Hepatocyte (in vitro differentiated cells): ENCODE measurements at regions not wholly inside any gene's neighbourhood (a gene's known extent, or its start where the extent isn't known, plus 50 kb on each side); places are given as distances from the start of the nearest gene placed in this dataset.

ENCODE experiments used
- DNase-seq: peaks from one replicate; pipeline ENCODE4 v3.0.0-alpha.2; 2016; ENCODE audit warnings: low spot score
- H2AFZ ChIP-seq: fragments of 200-600 bp; sonication (generic); 2 replicates; pipeline ENCODE4 v1.6.0; 2016; ENCODE audit warnings: antibody characterized with exemption, mild to moderate bottlenecking
- H3K27ac ChIP-seq: fragments of 200-600 bp; sonication (generic); 2 replicates; pipeline ENCODE4 v1.5.1; 2016; ENCODE audit warnings: mild to moderate bottlenecking
- H3K27me3 ChIP-seq: fragments of 200-600 bp; sonication (generic); 2 replicates; pipeline ENCODE4 v1.6.1; 2016
- H3K36me3 ChIP-seq: fragments of 200-600 bp; sonication (generic); replicated peaks from 2 replicates; pipeline ENCODE4 v1.5.1; 2016; ENCODE audit warnings: low read depth; ENCODE audit not compliant: insufficient read depth
- H3K4me1 ChIP-seq: fragments of 200-600 bp; sonication (generic); 2 replicates; pipeline ENCODE4 v1.5.1; 2016; ENCODE audit warnings: mild to moderate bottlenecking, moderate library complexity; ENCODE audit not compliant: insufficient read depth
- H3K4me2 ChIP-seq: fragments of 200-600 bp; sonication (generic); 2 replicates; pipeline ENCODE4 v1.6.0; 2016
- H3K4me3 ChIP-seq: fragments of 200-600 bp; sonication (generic); 2 replicates; pipeline ENCODE4 v1.5.1; 2016; ENCODE audit warnings: mild to moderate bottlenecking
- H3K79me2 ChIP-seq: fragments of 200-600 bp; sonication (generic); 2 replicates; pipeline ENCODE4 v1.6.0; 2017; ENCODE audit warnings: mild to moderate bottlenecking
- H3K9me2 ChIP-seq: fragments of 200-600 bp; sonication (generic); replicated peaks from 2 replicates; pipeline ENCODE4 v1.6.0; 2017; ENCODE audit warnings: mild to moderate bottlenecking; ENCODE audit not compliant: insufficient read depth
- H3K9me3 ChIP-seq: fragments of 200-600 bp; sonication (generic); 2 replicates; pipeline ENCODE4 v1.5.1; 2016; ENCODE audit warnings: low read depth, mild to moderate bottlenecking
- H4K20me1 ChIP-seq: fragments of 200-600 bp; sonication (generic); 2 replicates; pipeline ENCODE4 v1.6.0; 2016; ENCODE audit warnings: mild to moderate bottlenecking; ENCODE audit not compliant: insufficient read depth, poor library complexity, severe bottlenecking
- EZH2 ChIP-seq: fragments of 200-600 bp; sonication (generic); IDR thresholded peaks from 2 replicates; pipeline ENCODE4 v1.6.1; 2016; ENCODE audit warnings: antibody characterized with exemption, mild to moderate bottlenecking, borderline replicate concordance
- EZH2phosphoT487 ChIP-seq: fragments of 200-600 bp; sonication (generic); IDR thresholded peaks from one replicate; pipeline ENCODE4 v1.6.1; 2018; ENCODE audit warnings: antibody characterized with exemption, mild to moderate bottlenecking, low read depth, moderate library complexity; ENCODE audit not compliant: unreplicated experiment, severe bottlenecking
- WGBS: methylation state at CpG from one replicate; pipeline ENCODE4 v1.1.6; 2016; ENCODE audit warnings: low lambda C conversion rate; ENCODE audit errors: missing lambda C conversion rate; 5-methylcytosine and 5-hydroxymethylcytosine counted together
- TF ChIP-seq, protein P1 (sequence below): fragments of 200-600 bp; sonication (generic); IDR thresholded peaks from 2 replicates; pipeline ENCODE4 v1.5.1; 2016; ENCODE audit warnings: antibody characterized with exemption, mild to moderate bottlenecking; ENCODE audit not compliant: poor library complexity

DNA sequence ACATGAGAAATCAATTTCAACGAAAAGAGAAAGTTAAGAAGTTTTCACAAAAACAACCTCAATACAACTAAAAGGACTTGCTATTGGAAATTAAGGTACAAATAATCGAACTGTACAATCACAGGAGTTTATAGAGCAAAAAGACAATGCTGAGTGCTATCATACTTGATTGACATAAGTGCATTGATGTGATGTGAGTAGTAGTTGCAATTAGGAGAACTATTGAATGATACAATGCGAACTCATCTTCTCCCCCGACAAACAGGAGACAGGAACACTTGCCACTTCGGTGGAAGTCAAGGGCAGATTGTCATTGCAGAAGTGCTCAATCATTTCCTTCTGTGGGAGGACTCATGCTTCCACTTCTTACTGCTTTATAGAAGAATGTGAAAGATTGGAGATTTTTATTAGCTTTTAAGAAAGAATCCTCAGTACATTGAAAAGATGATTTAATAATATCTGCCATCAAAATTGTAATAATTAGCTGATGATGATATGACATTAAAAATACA, 276.6 kb upstream of the MPDZ start:
- Histone ChIP-seq H3K79me2 (no peaks in the 10 kb centered on the region), H3K4me2 (no peak overlapping the region), H3K4me1 (no peaks in the 10 kb centered on the region), H3K9me3 (no peaks in the 10 kb centered on the region), H3K27me3 (peaks cover 3% of the 10 kb centered on the region), H3K9me2 (no peaks in the 10 kb centered on the region), H3K36me3 (no peaks in the 10 kb centered on the region), H4K20me1 (no peaks in the 10 kb centered on the region), H2AFZ (no peak overlapping the region), H3K4me3 (no peak overlapping the region), H3K27ac (no peak overlapping the region)
- no peak for DNase-seq
- 85% methylated on average over 5 of the region's 5 CpGs for WGBS
- TF ChIP-seq EZH2phosphoT487 (no peak), EZH2 (no peak)
- TF ChIP-seq, protein P1, sequence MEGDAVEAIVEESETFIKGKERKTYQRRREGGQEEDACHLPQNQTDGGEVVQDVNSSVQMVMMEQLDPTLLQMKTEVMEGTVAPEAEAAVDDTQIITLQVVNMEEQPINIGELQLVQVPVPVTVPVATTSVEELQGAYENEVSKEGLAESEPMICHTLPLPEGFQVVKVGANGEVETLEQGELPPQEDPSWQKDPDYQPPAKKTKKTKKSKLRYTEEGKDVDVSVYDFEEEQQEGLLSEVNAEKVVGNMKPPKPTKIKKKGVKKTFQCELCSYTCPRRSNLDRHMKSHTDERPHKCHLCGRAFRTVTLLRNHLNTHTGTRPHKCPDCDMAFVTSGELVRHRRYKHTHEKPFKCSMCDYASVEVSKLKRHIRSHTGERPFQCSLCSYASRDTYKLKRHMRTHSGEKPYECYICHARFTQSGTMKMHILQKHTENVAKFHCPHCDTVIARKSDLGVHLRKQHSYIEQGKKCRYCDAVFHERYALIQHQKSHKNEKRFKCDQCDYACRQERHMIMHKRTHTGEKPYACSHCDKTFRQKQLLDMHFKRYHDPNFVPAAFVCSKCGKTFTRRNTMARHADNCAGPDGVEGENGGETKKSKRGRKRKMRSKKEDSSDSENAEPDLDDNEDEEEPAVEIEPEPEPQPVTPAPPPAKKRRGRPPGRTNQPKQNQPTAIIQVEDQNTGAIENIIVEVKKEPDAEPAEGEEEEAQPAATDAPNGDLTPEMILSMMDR, result no peak

DNA sequence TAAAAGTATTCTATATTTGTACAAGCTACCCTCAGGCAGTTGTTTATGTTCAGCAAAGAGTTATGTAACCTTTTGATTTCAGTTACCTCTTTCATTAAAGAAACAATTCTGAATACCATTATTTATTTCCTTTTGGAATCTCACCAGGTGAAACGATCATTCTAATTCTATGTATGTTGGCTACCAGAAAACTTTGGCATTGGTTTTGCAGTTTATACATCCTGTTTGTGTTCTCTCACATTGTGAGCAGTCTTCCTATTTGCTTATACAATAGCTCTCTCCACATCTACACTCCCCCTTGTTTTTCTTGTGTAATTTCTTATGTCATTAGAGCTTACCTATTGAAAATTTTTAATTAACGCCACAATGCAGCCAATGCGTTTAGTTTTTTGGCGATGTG, 276.0 kb upstream of the MPDZ start:
- no peak overlapping the region for H3K4me3 ChIP-seq
- H3K9me3 ChIP-seq, result no peaks in the 10 kb centered on the region
- WGBS, result 77% methylated on average over 4 of the region's 4 CpGs
- peaks cover 3% of the 10 kb centered on the region for H3K27me3 ChIP-seq
- H3K4me1 ChIP-seq, result no peaks in the 10 kb centered on the region
- H3K4me2 ChIP-seq, result no peak overlapping the region
- H3K36me3 ChIP-seq, result no peaks in the 10 kb centered on the region
- H4K20me1 ChIP-seq, result no peaks in the 10 kb centered on the region
- H3K9me2 ChIP-seq, result no peaks in the 10 kb centered on the region
- H2AFZ ChIP-seq, result no peak overlapping the region
- no peak overlapping the region for H3K27ac ChIP-seq
- no peaks in the 10 kb centered on the region for H3K79me2 ChIP-seq
- DNase-seq, result no peak
- TF ChIP-seq, protein P1, result no peak
- TF ChIP-seq EZH2phosphoT487 (no peak), EZH2 (no peak)

DNA sequence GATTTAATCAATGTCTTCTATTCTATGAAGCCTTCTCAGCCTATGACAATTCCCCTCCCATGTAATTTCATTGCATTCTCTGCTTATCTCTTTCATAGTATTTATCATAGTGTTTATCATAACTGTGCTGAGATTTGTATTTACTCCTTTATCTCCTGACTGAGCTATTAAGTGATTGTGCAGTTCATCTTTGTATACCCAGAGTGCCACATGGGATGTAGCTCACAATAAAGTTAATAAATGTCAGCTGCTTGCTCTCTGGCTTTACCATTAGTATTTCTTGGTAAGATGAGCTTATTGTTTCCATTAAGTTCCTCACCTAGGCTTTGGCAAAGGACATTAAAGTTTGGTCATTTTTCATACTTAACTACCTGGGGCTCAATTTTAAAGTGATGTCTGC, 275.1 kb upstream of the MPDZ start:
- no peak overlapping the region for H2AFZ ChIP-seq
- H3K36me3 ChIP-seq, result no peaks in the 10 kb centered on the region
- TF ChIP-seq, protein P1, result no peak
- TF ChIP-seq EZH2phosphoT487, result no peak
- no peak for TF ChIP-seq EZH2
- no peaks in the 10 kb centered on the region for H4K20me1 ChIP-seq
- H3K4me2 ChIP-seq, result no peak overlapping the region
- no peaks in the 10 kb centered on the region for H3K4me1 ChIP-seq
- H3K27ac ChIP-seq, result no peak overlapping the region
- H3K4me3 ChIP-seq, result no peak overlapping the region
- no peaks in the 10 kb centered on the region for H3K27me3 ChIP-seq
- no peaks in the 10 kb centered on the region for H3K79me2 ChIP-seq
- DNase-seq, result no peak
- H3K9me2 ChIP-seq, result no peaks in the 10 kb centered on the region
- H3K9me3 ChIP-seq, result no peaks in the 10 kb centered on the region

DNA sequence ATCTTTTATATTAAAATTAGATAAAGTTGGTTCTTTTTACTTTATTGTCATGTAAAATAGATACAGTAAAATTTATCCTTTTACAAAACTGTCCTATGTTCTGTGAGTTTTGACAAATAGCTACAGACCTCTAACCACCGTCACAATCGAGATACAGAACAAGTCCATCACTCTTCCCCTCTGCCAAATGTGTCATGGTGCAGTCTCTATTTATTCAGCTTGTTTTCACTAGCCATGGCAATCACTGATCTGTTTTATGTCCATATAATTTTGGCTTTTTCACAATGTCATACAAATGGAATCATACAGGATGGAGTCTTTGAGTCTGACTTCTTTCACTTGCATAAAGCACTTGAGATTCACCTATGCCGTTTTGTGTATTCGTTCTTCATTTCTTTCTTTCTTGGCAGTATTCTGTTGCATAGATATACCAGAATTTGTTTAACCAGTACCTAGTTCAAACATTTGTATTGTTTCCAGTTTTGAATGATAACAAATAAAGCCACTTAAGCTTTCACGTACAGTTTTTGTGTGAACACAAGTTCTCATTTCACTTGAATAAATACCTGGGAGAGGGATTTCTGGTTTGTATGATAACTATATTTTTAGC, 273.2 kb upstream of the MPDZ start:
- no peaks in the 10 kb centered on the region for H3K36me3 ChIP-seq
- no peak overlapping the region for H3K4me2 ChIP-seq
- no peaks in the 10 kb centered on the region for H3K9me2 ChIP-seq
- H3K4me3 ChIP-seq, result no peak overlapping the region
- H3K27me3 ChIP-seq, result no peaks in the 10 kb centered on the region
- 77% methylated on average over 5 of the region's 5 CpGs for WGBS
- DNase-seq, result no peak
- no peak overlapping the region for H2AFZ ChIP-seq
- no peaks in the 10 kb centered on the region for H3K4me1 ChIP-seq
- no peak overlapping the region for H3K27ac ChIP-seq
- no peaks in the 10 kb centered on the region for H4K20me1 ChIP-seq
- TF ChIP-seq, protein P1, result no peak
- TF ChIP-seq EZH2 (no peak), EZH2phosphoT487 (no peak)
- no peaks in the 10 kb centered on the region for H3K79me2 ChIP-seq
- no peaks in the 10 kb centered on the region for H3K9me3 ChIP-seq
